ENCODE measurements at regions not wholly inside any gene's neighbourhood (a gene's known extent, or its start where the extent isn't known, plus 50 kb on each side); places are given as distances from the start of the nearest gene placed in this dataset.

GRCh38 chr18:45329316-45329715, 286.0 kb upstream of the SLC14A2 start:
- Histone ChIP-seq H3K9ac (no peak overlapping the region), H2AFZ (replicated peaks) (no peak overlapping the region), H3K79me2 (ENCODE audit: low read depth) (no peaks in the 10 kb centered on the region), H3F3A (ENCODE audit: low read depth) (peaks cover 6% of the 10 kb centered on the region), H3K27me3 (no peaks in the 10 kb centered on the region), H3K36me3 (no peaks in the 10 kb centered on the region), H3K9me3 (ENCODE audit: low read depth) (no peaks in the 10 kb centered on the region), H4K20me1 (ENCODE audit: low read depth) (no peaks in the 10 kb centered on the region), H3K4me3 (no peak overlapping the region), H3K4me1 (peaks cover 30% of the 10 kb centered on the region), H3K4me2 (no peak overlapping the region), H3K27ac (no peak overlapping the region)
- no peaks in the 10 kb centered on the region for H3K27me3 Mint-ChIP-seq (ENCODE audit: insufficient read depth, low read depth)
- DNase-seq (ENCODE audit: low spot score), result no peak
- no peaks in the 10 kb centered on the region for H3K36me3 Mint-ChIP-seq
- no peaks in the 10 kb centered on the region for H3K9me3 Mint-ChIP-seq
- TF ChIP-seq, protein P1, sequence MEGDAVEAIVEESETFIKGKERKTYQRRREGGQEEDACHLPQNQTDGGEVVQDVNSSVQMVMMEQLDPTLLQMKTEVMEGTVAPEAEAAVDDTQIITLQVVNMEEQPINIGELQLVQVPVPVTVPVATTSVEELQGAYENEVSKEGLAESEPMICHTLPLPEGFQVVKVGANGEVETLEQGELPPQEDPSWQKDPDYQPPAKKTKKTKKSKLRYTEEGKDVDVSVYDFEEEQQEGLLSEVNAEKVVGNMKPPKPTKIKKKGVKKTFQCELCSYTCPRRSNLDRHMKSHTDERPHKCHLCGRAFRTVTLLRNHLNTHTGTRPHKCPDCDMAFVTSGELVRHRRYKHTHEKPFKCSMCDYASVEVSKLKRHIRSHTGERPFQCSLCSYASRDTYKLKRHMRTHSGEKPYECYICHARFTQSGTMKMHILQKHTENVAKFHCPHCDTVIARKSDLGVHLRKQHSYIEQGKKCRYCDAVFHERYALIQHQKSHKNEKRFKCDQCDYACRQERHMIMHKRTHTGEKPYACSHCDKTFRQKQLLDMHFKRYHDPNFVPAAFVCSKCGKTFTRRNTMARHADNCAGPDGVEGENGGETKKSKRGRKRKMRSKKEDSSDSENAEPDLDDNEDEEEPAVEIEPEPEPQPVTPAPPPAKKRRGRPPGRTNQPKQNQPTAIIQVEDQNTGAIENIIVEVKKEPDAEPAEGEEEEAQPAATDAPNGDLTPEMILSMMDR (IDR thresholded peaks at IDR 0.05), result no peak
- TF ChIP-seq EZH2phosphoT487 (IDR thresholded peaks at IDR 0.05) (no peak), EZH2 (IDR thresholded peaks at IDR 0.05) (no peak)
- peaks cover 24% of the 10 kb centered on the region for H3K4me1 Mint-ChIP-seq
- H3K27ac Mint-ChIP-seq, result no peak overlapping the region
- H3K4me3 Mint-ChIP-seq, result no peak overlapping the region

- no peaks in the 10 kb centered on the region for H3K27me3 ChIP-seq
- no peak for DNase-seq (ENCODE audit: low spot score)
- H3K27ac ChIP-seq, result no peak overlapping the region
- H3K79me2 ChIP-seq (ENCODE audit: low read depth), result no peaks in the 10 kb centered on the region
- H2AFZ ChIP-seq (replicated peaks), result no peak overlapping the region
- H3K4me1 ChIP-seq, result peaks cover 21% of the 10 kb centered on the region
- H4K20me1 ChIP-seq (ENCODE audit: low read depth), result no peaks in the 10 kb centered on the region
- H3K4me3 ChIP-seq, result no peak overlapping the region
- Mint-ChIP-seq H3K27ac (no peak overlapping the region), H3K9me3 (no peaks in the 10 kb centered on the region), H3K4me3 (no peak overlapping the region), H3K4me1 (peaks cover 16% of the 10 kb centered on the region), H3K27me3 (ENCODE audit: insufficient read depth, low read depth) (no peaks in the 10 kb centered on the region), H3K36me3 (no peaks in the 10 kb centered on the region)
- no peaks in the 10 kb centered on the region for H3K9me3 ChIP-seq (ENCODE audit: low read depth)
- TF ChIP-seq EZH2phosphoT487 (IDR thresholded peaks at IDR 0.05), result no peak
- TF ChIP-seq EZH2 (IDR thresholded peaks at IDR 0.05), result no peak
- TF ChIP-seq, protein P1 (IDR thresholded peaks at IDR 0.05), result no peak
- no peaks in the 10 kb centered on the region for H3K36me3 ChIP-seq
- peaks cover 6% of the 10 kb centered on the region for H3F3A ChIP-seq (ENCODE audit: low read depth)
- H3K9ac ChIP-seq, result no peak overlapping the region
- H3K4me2 ChIP-seq, result no peak overlapping the region
Observed at GRCh38 chr18:45330170-45330594, 285.1 kb upstream of the SLC14A2 start.

DNA sequence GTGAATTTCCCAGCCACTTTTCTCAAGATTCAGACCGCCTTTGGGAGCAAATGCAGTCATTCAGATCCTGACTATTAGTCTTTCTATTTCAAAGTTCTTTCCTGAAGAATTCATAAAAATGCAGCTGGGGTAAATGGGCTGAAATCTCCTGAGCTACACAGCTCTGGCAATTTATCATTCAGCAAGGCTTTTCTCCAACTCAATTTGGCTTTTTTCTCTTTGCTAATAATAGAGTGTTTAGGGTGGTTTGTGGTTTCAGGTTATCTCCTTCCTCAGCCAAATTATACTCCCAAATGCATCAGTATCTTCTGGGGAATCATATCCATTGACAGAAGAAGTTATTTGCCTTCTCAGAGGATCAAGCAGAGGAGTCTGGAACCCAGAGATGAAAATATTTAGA, 282.4 kb upstream of the SLC14A2 start:
- Histone ChIP-seq H3K4me3 (no peak overlapping the region), H3K9ac (no peak overlapping the region), H3K36me3 (no peaks in the 10 kb centered on the region), H3K4me1 (peaks cover 14% of the 10 kb centered on the region), H4K20me1 (ENCODE audit: low read depth) (no peaks in the 10 kb centered on the region), H3K9me3 (ENCODE audit: low read depth) (no peaks in the 10 kb centered on the region), H3K4me2 (no peak overlapping the region), H3K27ac (no peak overlapping the region), H3K79me2 (ENCODE audit: low read depth) (no peaks in the 10 kb centered on the region), H2AFZ (replicated peaks) (no peak overlapping the region), H3K27me3 (no peaks in the 10 kb centered on the region), H3F3A (ENCODE audit: low read depth) (no peaks in the 10 kb centered on the region)
- no peaks in the 10 kb centered on the region for H3K27me3 Mint-ChIP-seq (ENCODE audit: insufficient read depth, low read depth)
- H3K27ac Mint-ChIP-seq, result no peak overlapping the region
- peaks cover 5% of the 10 kb centered on the region for H3K4me1 Mint-ChIP-seq
- H3K36me3 Mint-ChIP-seq, result no peaks in the 10 kb centered on the region
- no peak for DNase-seq (ENCODE audit: low spot score)
- TF ChIP-seq, protein P1 (IDR thresholded peaks at IDR 0.05), result no peak
- TF ChIP-seq EZH2 (IDR thresholded peaks at IDR 0.05) (no peak), EZH2phosphoT487 (IDR thresholded peaks at IDR 0.05) (no peak)
- H3K4me3 Mint-ChIP-seq, result no peak overlapping the region
- H3K9me3 Mint-ChIP-seq, result no peaks in the 10 kb centered on the region
